ENCODE measurements at regions not wholly inside any gene's neighbourhood (a gene's known extent, or its start where the extent isn't known, plus 50 kb on each side); places are given as distances from the start of the nearest gene placed in this dataset.

DNA sequence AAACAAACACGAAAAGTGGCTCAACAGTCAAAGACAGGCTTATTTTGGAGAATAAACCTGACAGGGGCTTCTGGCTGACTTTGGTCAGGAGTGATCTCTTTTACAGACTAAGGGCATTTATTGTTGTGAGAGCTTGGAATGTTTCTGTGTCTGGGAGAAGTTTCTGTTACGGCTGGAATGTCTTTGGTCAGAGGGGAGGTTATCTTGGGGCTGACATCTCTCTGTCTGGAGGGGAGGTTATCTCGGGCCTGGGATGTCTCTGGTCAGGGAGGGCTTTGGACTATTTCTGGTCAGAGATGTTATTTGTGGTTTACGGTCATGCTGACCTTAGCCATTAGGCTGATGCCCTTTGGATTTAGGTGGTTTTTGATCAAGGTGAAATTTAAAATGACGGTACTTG, 345.5 kb upstream of the FSIP2 start:
- TF ChIP-seq, protein P1, sequence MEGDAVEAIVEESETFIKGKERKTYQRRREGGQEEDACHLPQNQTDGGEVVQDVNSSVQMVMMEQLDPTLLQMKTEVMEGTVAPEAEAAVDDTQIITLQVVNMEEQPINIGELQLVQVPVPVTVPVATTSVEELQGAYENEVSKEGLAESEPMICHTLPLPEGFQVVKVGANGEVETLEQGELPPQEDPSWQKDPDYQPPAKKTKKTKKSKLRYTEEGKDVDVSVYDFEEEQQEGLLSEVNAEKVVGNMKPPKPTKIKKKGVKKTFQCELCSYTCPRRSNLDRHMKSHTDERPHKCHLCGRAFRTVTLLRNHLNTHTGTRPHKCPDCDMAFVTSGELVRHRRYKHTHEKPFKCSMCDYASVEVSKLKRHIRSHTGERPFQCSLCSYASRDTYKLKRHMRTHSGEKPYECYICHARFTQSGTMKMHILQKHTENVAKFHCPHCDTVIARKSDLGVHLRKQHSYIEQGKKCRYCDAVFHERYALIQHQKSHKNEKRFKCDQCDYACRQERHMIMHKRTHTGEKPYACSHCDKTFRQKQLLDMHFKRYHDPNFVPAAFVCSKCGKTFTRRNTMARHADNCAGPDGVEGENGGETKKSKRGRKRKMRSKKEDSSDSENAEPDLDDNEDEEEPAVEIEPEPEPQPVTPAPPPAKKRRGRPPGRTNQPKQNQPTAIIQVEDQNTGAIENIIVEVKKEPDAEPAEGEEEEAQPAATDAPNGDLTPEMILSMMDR (IDR thresholded peaks at IDR 0.05; ENCODE audit: borderline replicate concordance, extremely low read depth, insufficient read depth) = no peak

DNA sequence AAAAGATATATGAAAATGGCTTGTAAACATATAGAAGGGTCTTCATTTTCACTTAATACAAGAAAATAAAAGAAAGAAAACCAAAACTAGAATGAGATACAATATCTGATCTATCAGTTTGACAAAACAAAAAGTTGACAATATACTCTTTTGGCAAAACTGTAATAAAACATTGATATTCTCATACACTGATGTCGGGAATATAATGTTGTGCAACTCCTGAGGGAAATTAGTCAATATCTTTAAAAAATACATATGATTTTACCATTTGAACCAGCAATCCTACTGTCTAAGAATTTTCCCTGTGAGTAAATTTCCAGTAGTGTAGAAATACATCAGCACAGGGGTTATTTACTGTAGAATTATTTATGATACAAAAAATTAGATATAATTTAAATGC, 336.1 kb upstream of the FSIP2 start:
- no peak for DNase-seq
- Histone ChIP-seq H3K4me3 (ENCODE audit: low read length in 3 of 3) (no peak overlapping the region), H3K4me1 (ENCODE audit: control insufficient read depth in 2 of 3, insufficient read depth in 2 of 3, low read depth in 1 of 3, low read length in 3 of 3) (no peaks in the 10 kb centered on the region), H3K9me3 (ENCODE audit: control insufficient read depth in 2 of 3, insufficient read depth in 1 of 3, low read length in 3 of 3) (peaks cover 0 to 2% (median 0%) of the 10 kb centered on the region in 3 donors), H3K36me3 (ENCODE audit: control insufficient read depth in 2 of 3, insufficient read depth in 3 of 3, low read length in 3 of 3) (no peaks in the 10 kb centered on the region), H3K9ac (ENCODE audit: low read length in 3 of 3) (no peak overlapping the region), H3K27ac (ENCODE audit: low read depth in 2 of 2, low read length in 2 of 2) (no peak overlapping the region), H3K27me3 (ENCODE audit: control insufficient read depth, insufficient read depth, low read length) (no peaks in the 10 kb centered on the region)
- TF ChIP-seq, protein P1 (IDR thresholded peaks at IDR 0.05; ENCODE audit: borderline replicate concordance, extremely low read depth, insufficient read depth) = no peak
- intact Hi-C loops (cut with DNase I) = no loop called here
- FAIRE-seq = no peak

More for the DNA sequence above, 345.5 kb upstream of the FSIP2 start:
- intact Hi-C loops (cut with DNase I) = no loop called here
- DNase-seq (no peak), FAIRE-seq (no peak)
- Histone ChIP-seq H3K27ac (ENCODE audit: low read depth in 2 of 2, low read length in 2 of 2) (no peak overlapping the region), H3K4me3 (ENCODE audit: low read length in 3 of 3) (no peak overlapping the region), H3K9me3 (ENCODE audit: control insufficient read depth in 2 of 3, insufficient read depth in 1 of 3, low read length in 3 of 3) (peaks cover 0 to 4% (median 0%) of the 10 kb centered on the region in 3 donors), H3K9ac (ENCODE audit: low read length in 3 of 3) (no peak overlapping the region), H3K27me3 (ENCODE audit: control insufficient read depth, insufficient read depth, low read length) (no peaks in the 10 kb centered on the region), H3K4me1 (ENCODE audit: control insufficient read depth in 2 of 3, insufficient read depth in 2 of 3, low read depth in 1 of 3, low read length in 3 of 3) (no peaks in the 10 kb centered on the region), H3K36me3 (ENCODE audit: control insufficient read depth in 2 of 3, insufficient read depth in 3 of 3, low read length in 3 of 3) (no peaks in the 10 kb centered on the region)

DNA sequence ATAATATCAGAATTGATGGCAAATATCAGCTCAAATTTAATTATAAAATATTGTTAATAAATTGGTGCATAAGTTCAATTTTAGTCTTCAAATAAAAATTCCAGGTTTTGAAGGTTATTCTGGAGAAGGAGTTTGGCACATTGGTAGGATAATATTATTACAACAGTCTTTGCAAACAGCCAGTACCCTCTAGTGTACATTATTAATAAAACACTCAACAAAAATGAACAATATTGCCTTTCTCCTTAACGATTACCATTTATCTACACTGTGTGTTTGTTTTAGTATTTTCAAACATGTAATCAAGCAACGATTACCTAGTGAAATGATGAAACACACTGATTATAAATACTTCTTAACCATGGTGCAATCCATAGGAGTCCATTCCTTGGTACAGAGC, 334.0 kb upstream of the FSIP2 start:
- Histone ChIP-seq H3K27ac (ENCODE audit: low read depth in 2 of 2, low read length in 2 of 2) (no peak overlapping the region), H3K27me3 (ENCODE audit: control insufficient read depth, insufficient read depth, low read length) (no peaks in the 10 kb centered on the region), H3K9me3 (ENCODE audit: control insufficient read depth in 2 of 3, insufficient read depth in 1 of 3, low read length in 3 of 3) (no peaks in the 10 kb centered on the region), H3K9ac (ENCODE audit: low read length in 3 of 3) (no peak overlapping the region), H3K36me3 (ENCODE audit: control insufficient read depth in 2 of 3, insufficient read depth in 3 of 3, low read length in 3 of 3) (no peaks in the 10 kb centered on the region), H3K4me1 (ENCODE audit: control insufficient read depth in 2 of 3, insufficient read depth in 2 of 3, low read depth in 1 of 3, low read length in 3 of 3) (no peaks in the 10 kb centered on the region), H3K4me3 (ENCODE audit: low read length in 3 of 3) (no peak overlapping the region)
- no peak for FAIRE-seq
- TF ChIP-seq, protein P1 (IDR thresholded peaks at IDR 0.05; ENCODE audit: borderline replicate concordance, extremely low read depth, insufficient read depth) = no peak
- intact Hi-C loops (cut with DNase I) = no loop called here
- no peak for DNase-seq

DNA sequence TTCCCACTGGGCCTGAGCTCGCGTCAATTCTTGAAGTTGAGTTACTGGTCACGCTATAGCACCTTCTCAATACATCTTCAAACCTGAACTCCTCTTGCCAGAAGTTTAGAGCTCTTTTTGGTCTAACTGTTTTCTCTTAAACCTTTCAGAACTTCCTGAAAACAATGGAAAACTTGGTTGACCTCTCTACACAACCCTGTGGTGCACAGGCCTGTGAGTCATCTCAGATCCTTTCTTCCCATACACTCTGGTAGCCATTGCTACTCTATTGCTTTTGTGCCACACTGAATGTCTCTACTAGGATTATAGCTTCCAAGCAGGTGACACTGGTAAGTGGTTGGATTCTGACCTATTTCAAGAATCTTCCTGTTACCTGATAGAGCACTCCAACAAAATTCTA, 321.5 kb upstream of the FSIP2 start:
- no peaks in the 10 kb centered on the region for H3K4me1 ChIP-seq (ENCODE audit: control insufficient read depth in 2 of 3, insufficient read depth in 2 of 3, low read depth in 1 of 3, low read length in 3 of 3)
- H3K4me3 ChIP-seq (ENCODE audit: low read length in 3 of 3) = no peak overlapping the region
- no peak overlapping the region for H3K27ac ChIP-seq (ENCODE audit: low read depth in 2 of 2, low read length in 2 of 2)
- H3K36me3 ChIP-seq (ENCODE audit: control insufficient read depth in 2 of 3, insufficient read depth in 3 of 3, low read length in 3 of 3) = no peaks in the 10 kb centered on the region
- FAIRE-seq (no peak), DNase-seq (no peak)
- no peaks in the 10 kb centered on the region for H3K9me3 ChIP-seq (ENCODE audit: control insufficient read depth in 2 of 3, insufficient read depth in 1 of 3, low read length in 3 of 3)
- H3K9ac ChIP-seq (ENCODE audit: low read length in 3 of 3) = no peak overlapping the region
- H3K27me3 ChIP-seq (ENCODE audit: control insufficient read depth, insufficient read depth, low read length) = no peaks in the 10 kb centered on the region
- intact Hi-C loops (cut with DNase I) = no loop called here
- TF ChIP-seq, protein P1 (IDR thresholded peaks at IDR 0.05; ENCODE audit: borderline replicate concordance, extremely low read depth, insufficient read depth) = no peak

Measured in kidney (tissue), 13 donors.